DOHH2 (cell line): ENCODE measurements at regions not wholly inside any gene's neighbourhood (a gene's known extent, or its start where the extent isn't known, plus 50 kb on each side); places are given as distances from the start of the nearest gene placed in this dataset.

ENCODE experiments used
- H3F3A ChIP-seq: fragments of 200-600 bp; sonication (generic), shearing (Covaris generic); 2 replicates; pipeline ENCODE4 v1.6.0; 2016; ENCODE audit warnings: antibody characterized with exemption, mild to moderate bottlenecking; ENCODE audit not compliant: control insufficient read depth, insufficient read depth
- H3K27ac ChIP-seq: fragments of 200-600 bp; sonication (generic); 2 replicates; pipeline ENCODE4 v1.5.1; 2014; ENCODE audit warnings: low read depth, mild to moderate bottlenecking, low read length, moderate library complexity
- H3K27me3 ChIP-seq: fragments of 200-600 bp; sonication (generic); 2 replicates; pipeline ENCODE4 v1.6.1; 2014; ENCODE audit warnings: mild to moderate bottlenecking, low read length, mixed read lengths; ENCODE audit not compliant: control insufficient read depth
- H3K36me3 ChIP-seq: fragments of 200-600 bp; sonication (generic); 2 replicates; pipeline ENCODE4 v1.6.1; 2014; ENCODE audit warnings: mild to moderate bottlenecking, low read length, moderate library complexity, mixed read lengths; ENCODE audit not compliant: control insufficient read depth
- H3K4me1 ChIP-seq: fragments of 200-600 bp; sonication (generic); 2 replicates; pipeline ENCODE4 v1.6.1; 2014; ENCODE audit warnings: mild to moderate bottlenecking, low read length, mixed read lengths; ENCODE audit not compliant: control insufficient read depth
- H3K4me2 ChIP-seq: fragments of 200-600 bp; sonication (generic); 2 replicates; pipeline ENCODE4 v1.6.0; 2014; ENCODE audit warnings: mild to moderate bottlenecking, low read length, moderate library complexity
- H3K4me3 ChIP-seq: fragments of 200-600 bp; sonication (generic); 2 replicates; pipeline ENCODE4 v1.5.1; 2014; ENCODE audit warnings: mild to moderate bottlenecking, low read length, mixed read lengths
- H3K79me2 ChIP-seq: fragments of 200-600 bp; sonication (generic); 2 replicates; pipeline ENCODE4 v1.6.1; 2014; ENCODE audit warnings: mild to moderate bottlenecking, low read length, mixed read lengths; ENCODE audit not compliant: control insufficient read depth
- H3K9me2 ChIP-seq: fragments of 200-600 bp; sonication (generic); replicated peaks from 2 replicates; pipeline ENCODE4 v1.6.1; 2014; ENCODE audit warnings: mild to moderate bottlenecking, low read length, mixed read lengths; ENCODE audit not compliant: control insufficient read depth
- H3K9me3 ChIP-seq: fragments of 200-600 bp; sonication (generic); 2 replicates; pipeline ENCODE4 v1.6.1; 2014; ENCODE audit warnings: antibody characterized with exemption, low read length, mixed read lengths; ENCODE audit not compliant: control insufficient read depth, insufficient read depth
- H4K20me1 ChIP-seq: fragments of 200-600 bp; sonication (generic); 2 replicates; pipeline ENCODE4 v1.6.0; 2014; ENCODE audit warnings: low read depth, mild to moderate bottlenecking, antibody characterized with exemption, low read length, moderate library complexity; ENCODE audit not compliant: control insufficient read depth, insufficient read depth
- EZH2phosphoT487 ChIP-seq: fragments of 200-600 bp; sonication (generic); IDR thresholded peaks from 2 replicates; pipeline ENCODE4 v1.6.1; 2017; ENCODE audit warnings: borderline replicate concordance, mild to moderate bottlenecking, antibody characterized with exemption, low read length, moderate library complexity, mixed read lengths
- TF ChIP-seq, protein P1 (sequence below): fragments of 200-600 bp; sonication (generic); IDR thresholded peaks from one replicate; pipeline ENCODE4 v1.5.1; 2014; ENCODE audit warnings: antibody characterized with exemption, mild to moderate bottlenecking, low read depth, low read length; ENCODE audit not compliant: poor library complexity, severe bottlenecking

DNA sequence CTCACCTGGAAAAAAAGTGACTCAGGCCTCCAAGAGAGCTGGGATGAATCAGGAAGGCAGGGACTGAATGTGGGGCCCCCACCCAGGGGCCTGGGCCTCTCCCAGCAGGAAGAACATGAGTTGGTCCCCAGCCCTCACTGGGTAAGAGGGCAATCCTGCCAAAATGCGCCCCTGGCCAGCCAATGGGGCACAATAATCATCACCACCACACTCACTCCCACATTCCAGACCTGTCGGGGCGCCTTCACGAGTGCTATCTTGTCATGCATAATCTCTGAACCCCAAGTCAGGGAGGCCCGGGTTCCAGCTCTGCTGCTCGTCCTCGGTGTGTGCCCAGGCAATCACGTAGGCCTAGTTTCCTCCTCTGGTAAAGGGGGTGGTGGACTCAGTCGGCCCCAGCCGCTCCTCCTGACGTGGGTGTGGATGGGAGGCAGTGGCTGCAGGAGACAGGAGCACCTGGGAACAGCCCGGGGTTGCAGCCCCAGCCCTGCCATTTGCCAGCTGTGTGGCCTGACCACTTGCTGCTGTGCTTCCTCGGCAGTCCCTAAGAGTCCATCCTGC, 115.1 kb downstream of the CYP26B1 start:
- H3K9me2 ChIP-seq, result no peaks in the 10 kb centered on the region
- TF ChIP-seq, protein P1, sequence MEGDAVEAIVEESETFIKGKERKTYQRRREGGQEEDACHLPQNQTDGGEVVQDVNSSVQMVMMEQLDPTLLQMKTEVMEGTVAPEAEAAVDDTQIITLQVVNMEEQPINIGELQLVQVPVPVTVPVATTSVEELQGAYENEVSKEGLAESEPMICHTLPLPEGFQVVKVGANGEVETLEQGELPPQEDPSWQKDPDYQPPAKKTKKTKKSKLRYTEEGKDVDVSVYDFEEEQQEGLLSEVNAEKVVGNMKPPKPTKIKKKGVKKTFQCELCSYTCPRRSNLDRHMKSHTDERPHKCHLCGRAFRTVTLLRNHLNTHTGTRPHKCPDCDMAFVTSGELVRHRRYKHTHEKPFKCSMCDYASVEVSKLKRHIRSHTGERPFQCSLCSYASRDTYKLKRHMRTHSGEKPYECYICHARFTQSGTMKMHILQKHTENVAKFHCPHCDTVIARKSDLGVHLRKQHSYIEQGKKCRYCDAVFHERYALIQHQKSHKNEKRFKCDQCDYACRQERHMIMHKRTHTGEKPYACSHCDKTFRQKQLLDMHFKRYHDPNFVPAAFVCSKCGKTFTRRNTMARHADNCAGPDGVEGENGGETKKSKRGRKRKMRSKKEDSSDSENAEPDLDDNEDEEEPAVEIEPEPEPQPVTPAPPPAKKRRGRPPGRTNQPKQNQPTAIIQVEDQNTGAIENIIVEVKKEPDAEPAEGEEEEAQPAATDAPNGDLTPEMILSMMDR, result no peak
- no peak for TF ChIP-seq EZH2phosphoT487
- no peaks in the 10 kb centered on the region for H3K4me1 ChIP-seq
- H4K20me1 ChIP-seq, result no peaks in the 10 kb centered on the region
- no peak overlapping the region for H3K27ac ChIP-seq
- no peaks in the 10 kb centered on the region for H3F3A ChIP-seq
- H3K27me3 ChIP-seq, result no peaks in the 10 kb centered on the region
- no peaks in the 10 kb centered on the region for H3K36me3 ChIP-seq
- no peaks in the 10 kb centered on the region for H3K9me3 ChIP-seq
- H3K79me2 ChIP-seq, result no peaks in the 10 kb centered on the region
- H3K4me3 ChIP-seq, result no peak overlapping the region
- no peak overlapping the region for H3K4me2 ChIP-seq

DNA sequence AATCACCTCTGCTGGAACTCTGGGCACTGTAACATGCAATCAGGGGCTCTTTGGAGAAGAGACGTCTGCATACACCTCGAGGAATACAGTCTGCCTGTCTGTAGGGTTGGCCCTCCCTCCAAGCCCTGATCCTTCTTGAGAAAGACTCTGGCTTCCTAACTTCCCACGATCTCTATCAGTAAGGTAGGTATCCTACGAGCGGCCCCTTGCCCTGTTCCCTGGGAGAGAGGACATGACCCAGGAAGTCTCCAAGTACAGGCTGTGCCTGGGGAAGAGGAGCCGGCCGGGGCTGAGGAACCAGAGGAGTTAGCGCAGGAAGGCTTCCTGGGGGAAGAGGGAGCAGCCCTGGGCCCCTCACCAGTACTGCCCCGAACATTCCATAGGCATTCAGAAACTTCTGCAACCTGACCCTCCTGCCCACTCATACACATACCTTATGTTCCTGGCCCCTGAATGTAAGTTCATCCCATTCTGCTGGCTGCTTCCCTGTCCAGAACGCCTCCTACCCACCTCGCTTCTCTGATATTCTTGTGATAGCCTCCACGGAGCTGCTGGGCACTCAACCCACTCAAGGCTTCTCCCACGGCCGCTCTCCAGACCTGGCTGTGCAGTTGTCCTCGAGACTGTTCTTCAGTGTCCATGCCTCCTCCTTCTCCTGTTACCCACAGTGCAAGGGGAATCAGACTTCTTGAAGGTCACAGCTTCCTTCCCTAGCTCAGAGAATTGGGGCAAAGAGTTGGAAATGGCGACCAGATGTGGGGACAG, 116.1 kb downstream of the CYP26B1 start:
- H3K9me2 ChIP-seq, result no peaks in the 10 kb centered on the region
- no peak overlapping the region for H3K4me2 ChIP-seq
- H3K9me3 ChIP-seq, result no peaks in the 10 kb centered on the region
- no peaks in the 10 kb centered on the region for H3F3A ChIP-seq
- no peak overlapping the region for H3K4me3 ChIP-seq
- no peaks in the 10 kb centered on the region for H4K20me1 ChIP-seq
- H3K27ac ChIP-seq, result no peak overlapping the region
- TF ChIP-seq, protein P1, result no peak
- TF ChIP-seq EZH2phosphoT487, result no peak
- no peaks in the 10 kb centered on the region for H3K27me3 ChIP-seq
- H3K4me1 ChIP-seq, result no peaks in the 10 kb centered on the region
- no peaks in the 10 kb centered on the region for H3K79me2 ChIP-seq
- H3K36me3 ChIP-seq, result no peaks in the 10 kb centered on the region

DNA sequence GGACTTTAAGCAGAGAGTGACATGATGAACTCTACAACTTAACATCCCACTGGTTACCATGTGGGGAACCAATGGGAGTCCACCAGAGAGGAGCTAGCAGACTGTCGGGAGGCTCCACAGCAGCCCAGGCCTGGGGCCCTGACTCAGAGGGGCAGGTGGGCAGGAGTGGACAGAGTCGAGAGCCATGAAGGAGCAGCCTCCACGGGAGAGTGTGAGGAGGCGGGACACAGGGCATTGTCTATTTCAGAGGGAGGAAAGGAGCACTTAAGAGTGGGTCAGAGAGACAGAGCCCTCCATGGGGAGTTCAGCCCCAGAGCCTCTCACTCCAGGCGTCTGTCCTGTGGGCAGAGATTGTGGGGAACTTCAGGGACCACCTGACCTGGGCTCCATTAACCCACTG, 118.7 kb downstream of the CYP26B1 start:
- Histone ChIP-seq H3K4me2 (no peak overlapping the region), H3K4me1 (no peaks in the 10 kb centered on the region), H3K79me2 (no peaks in the 10 kb centered on the region), H4K20me1 (no peaks in the 10 kb centered on the region), H3K9me2 (no peaks in the 10 kb centered on the region), H3K27me3 (no peaks in the 10 kb centered on the region), H3K36me3 (no peaks in the 10 kb centered on the region), H3F3A (no peaks in the 10 kb centered on the region), H3K9me3 (no peaks in the 10 kb centered on the region), H3K4me3 (no peak overlapping the region), H3K27ac (no peak overlapping the region)
- TF ChIP-seq EZH2phosphoT487, result no peak
- TF ChIP-seq, protein P1, result no peak
